Stomach (tissue), 8 donors: ENCODE measurements at regions not wholly inside any gene's neighbourhood (a gene's known extent, or its start where the extent isn't known, plus 50 kb on each side); places are given as distances from the start of the nearest gene placed in this dataset.

Experiments
- DNase-seq, 2 donors: peaks; one replicate each; pipeline versions ENCODE4 v3.0.0 to v3.0.0-alpha.2; 2013 to 2019
- H3K27ac ChIP-seq, 5 donors: fragments of 200-600 bp in 4 of 5; sonication (generic) in 4 of 5; one replicate each; pipeline ENCODE4 v1.5.1; 2013 to 2019; ENCODE audit warnings: mild to moderate bottlenecking in 1 of 5, moderate library complexity in 1 of 5
- H3K27me3 ChIP-seq, 3 donors: fragments of 200-600 bp; sonication (generic); one replicate each; pipeline ENCODE4 v1.5.1; 2017 to 2019; ENCODE audit warnings: mixed run types in 1 of 3
- H3K36me3 ChIP-seq, 4 donors: fragments of 200-600 bp; sonication (generic); 1 replicate in 3 of 4; 2 replicates in 1 of 4; pipeline ENCODE4 v1.5.1; 2016 to 2019
- H3K4me1 ChIP-seq, 4 donors: fragments of 200-600 bp; sonication (generic); one replicate each; pipeline ENCODE4 v1.5.1; 2016 to 2019
- H3K4me3 ChIP-seq, 4 donors: fragments of 200-600 bp; sonication (generic) in 3 of 4; one replicate each; pipeline ENCODE4 v1.5.1; 2016 to 2019; ENCODE audit warnings: mild to moderate bottlenecking in 1 of 4
- H3K9me3 ChIP-seq, 4 donors: fragments of 200-600 bp; sonication (generic); one replicate each; pipeline ENCODE4 v1.5.1; 2016 to 2019
- CTCF ChIP-seq, 7 experiments: fragments of 450-650 bp in 4 of 7; fragments of 200-600 bp in 3 of 7; sonication (generic) in 3 of 7; IDR thresholded peaks; one replicate each; pipeline ENCODE4 v1.5.1; 2016 to 2019; ENCODE audit warnings: antibody characterized with exemption in 7 of 7, control low read depth in 2 of 7, mild to moderate bottlenecking in 1 of 7
- EP300 ChIP-seq: sonication (generic); formaldehyde crosslinking; IDR thresholded peaks from one replicate; pipeline ENCODE4 v1.6.1; 2017; ENCODE audit warnings: antibody characterized with exemption
- POLR2A ChIP-seq, 4 donors: fragments of 450-650 bp; IDR thresholded peaks; one replicate each; pipeline ENCODE4 v1.6.1; 2016; ENCODE audit warnings: antibody characterized with exemption in 4 of 4, control low read depth in 2 of 4, mild to moderate bottlenecking in 1 of 4, moderate library complexity in 1 of 4
- POLR2AphosphoS5 ChIP-seq, 3 donors: sonication (generic); formaldehyde crosslinking; IDR thresholded peaks; one replicate each; pipeline ENCODE4 v1.6.1; 2016; ENCODE audit warnings: antibody characterized with exemption in 3 of 3
- WGBS, 5 donors: extraction: QIAGEN DNeasy Blood & Tissue Kit in 3 of 5; methylation state at CpG; one replicate each; pipeline versions ENCODE4 v1.1.5 to v1.1.7; 2013 to 2018; 5-methylcytosine and 5-hydroxymethylcytosine counted together
- intact Hi-C: fragments of 100-400 bp; cut with DNase I; formaldehyde crosslinking; loops from one replicate; pipeline ENCODE4 v1.15.1; 2023; ENCODE audit warnings: low total_unique reads
- donor health status: healthy with polysubstance abuse.
- donor health status: Bipolar disorder and iron deficiency.
- donor health status: healthy.

GRCh38 chr4:123640824-123641223 lies 244.2 kb downstream of the SPRY1 start:
- no peaks in the 10 kb centered on the region for H3K36me3 ChIP-seq
- H3K27me3 ChIP-seq: no peaks in the 10 kb centered on the region
- H3K9me3 ChIP-seq: no peaks in the 10 kb centered on the region
- H3K4me1 ChIP-seq: no peaks in the 10 kb centered on the region
- WGBS, 5 donors: 86 to 97% (median 92%) methylated on average over 2 of the region's 2 CpGs
- intact Hi-C loops: no loop called here
- no peak for DNase-seq
- TF ChIP-seq POLR2AphosphoS5 (IDR thresholded peaks at IDR 0.05) (no peak), CTCF (IDR thresholded peaks at IDR 0.05) (no peak), EP300 (no peak), POLR2A (IDR thresholded peaks at IDR 0.05) (no peak)
- no peak overlapping the region for H3K27ac ChIP-seq
- no peak overlapping the region for H3K4me3 ChIP-seq

GRCh38 chr4:123643691-123644090 lies 247.1 kb downstream of the SPRY1 start:
- peaks cover 0 to 3% (median under 1%) of the 10 kb centered on the region in 4 donors for H3K4me1 ChIP-seq
- no peak for DNase-seq
- H3K9me3 ChIP-seq: no peaks in the 10 kb centered on the region
- H3K27ac ChIP-seq: no peak overlapping the region
- intact Hi-C loops: no loop called here
- 51 to 78% (median 66%) methylated on average over 1 of the region's 1 CpG for WGBS, 5 donors
- no peaks in the 10 kb centered on the region for H3K27me3 ChIP-seq
- no peaks in the 10 kb centered on the region for H3K36me3 ChIP-seq
- no peak overlapping the region for H3K4me3 ChIP-seq
- no peak for TF ChIP-seq EP300
- TF ChIP-seq POLR2A (IDR thresholded peaks at IDR 0.05): no peak
- no peak for TF ChIP-seq CTCF (IDR thresholded peaks at IDR 0.05)
- no peak for TF ChIP-seq POLR2AphosphoS5 (IDR thresholded peaks at IDR 0.05)

- TF ChIP-seq EP300 (no peak), POLR2A (IDR thresholded peaks at IDR 0.05) (no peak), POLR2AphosphoS5 (IDR thresholded peaks at IDR 0.05) (no peak), CTCF (IDR thresholded peaks at IDR 0.05) (no peak)
- Histone ChIP-seq H3K4me1 (peaks cover 16 to 42% (median 27%) of the 10 kb centered on the region in 4 donors), H3K9me3 (no peaks in the 10 kb centered on the region), H3K27ac (peak overlapping the region; percentile 68 to 87 (median 81)), H3K4me3 (peak overlapping the region in 1 of 4 donors; percentile 5), H3K36me3 (no peaks in the 10 kb centered on the region), H3K27me3 (no peaks in the 10 kb centered on the region)
- intact Hi-C loops: no loop called here
- 26 to 42% (median 31%) methylated on average over 4 of the region's 4 CpGs for WGBS, 5 donors
- peak in 1 of 2 donors; percentile 30 for DNase-seq
Measured at GRCh38 chr4:123649250-123649644, 252.7 kb downstream of the SPRY1 start.

- Histone ChIP-seq H3K27me3 (no peaks in the 10 kb centered on the region), H3K27ac (peak overlapping the region; percentile 68 to 87 (median 81)), H3K36me3 (no peaks in the 10 kb centered on the region), H3K4me1 (peaks cover 16 to 42% (median 27%) of the 10 kb centered on the region in 4 donors), H3K4me3 (peak overlapping the region; percentile 2 to 13 (median 7)), H3K9me3 (no peaks in the 10 kb centered on the region)
- DNase-seq: peak; percentile 49 to 93
- intact Hi-C loops: no loop called here
- WGBS, 5 donors: 19 to 31% (median 20%) methylated on average over 11 of the region's 11 CpGs
- TF ChIP-seq EP300 (no peak), POLR2AphosphoS5 (IDR thresholded peaks at IDR 0.05) (peak; percentile 27 to 76 (median 46))
Measured at GRCh38 chr4:123649645-123650391, 253.2 kb downstream of the SPRY1 start.

GRCh38 chr4:123651066-123651465 lies 254.5 kb downstream of the SPRY1 start:
- intact Hi-C loops: no loop called here

More at GRCh38 chr4:123651066-123651465, 254.5 kb downstream of the SPRY1 start:
- H3K27ac ChIP-seq: peak overlapping the region in 4 of 5 donors; percentile 5 to 87 (median 82)
- 28 to 44% (median 34%) methylated on average over 2 of the region's 2 CpGs for WGBS, 5 donors
- TF ChIP-seq POLR2A (IDR thresholded peaks at IDR 0.05) (no peak), POLR2AphosphoS5 (IDR thresholded peaks at IDR 0.05) (no peak), CTCF (IDR thresholded peaks at IDR 0.05) (no peak), EP300 (no peak)
- no peaks in the 10 kb centered on the region for H3K27me3 ChIP-seq
- no peak overlapping the region for H3K4me3 ChIP-seq
- no peaks in the 10 kb centered on the region for H3K36me3 ChIP-seq
- peak in 1 of 2 donors; percentile 75 for DNase-seq
- peaks cover 16 to 42% (median 27%) of the 10 kb centered on the region in 4 donors for H3K4me1 ChIP-seq
- H3K9me3 ChIP-seq: peaks cover 0 to under 1% (median 0%) of the 10 kb centered on the region in 4 donors
